Endothelial cell of umbilical vein (primary cell): ENCODE measurements at regions not wholly inside any gene's neighbourhood (a gene's known extent, or its start where the extent isn't known, plus 50 kb on each side); places are given as distances from the start of the nearest gene placed in this dataset.

Source experiments
- BruUV-seq: library from RNA; stranded (reverse); fragments of 400-500 nt; replicated peaks from 2 replicates; lab custom pipeline; 2021; lab: Mats Ljungman, UMichigan
- CTCF ChIA-PET: fragments of 300-600, 350-600 bp; sonication (Branson Sonifier 250); formaldehyde crosslinking; loops from one replicate; lab custom pipeline; 2021; ENCODE audit warnings: antibody characterized with exemption, inconsistent platforms; lab: Charles Lee
- POLR2A ChIA-PET: fragments of 300-600, 350-600 bp; sonication (Branson Sonifier 250); formaldehyde crosslinking; loops from one replicate; lab custom pipeline; 2021; ENCODE audit warnings: antibody characterized with exemption, inconsistent platforms; lab: Charles Lee
- DNase-seq: peaks from one replicate; pipeline ENCODE4 v3.0.0-alpha.2; 2011; ENCODE audit warnings: low read depth, low spot score
- FAIRE-seq: peaks from 2 replicates; lab custom pipeline; 2011; peaks lifted over from hg19 to GRCh38; lab: Jason Lieb, UNC
- H2AFZ ChIP-seq: 2 replicates; pipeline ENCODE4 v1.6.0; 2012; ENCODE audit warnings: low read depth, low read length, control low read depth, inconsistent platforms
- H3K27ac ChIP-seq: 2 replicates; pipeline ENCODE4 v1.5.1; 2011; ENCODE audit warnings: low read depth, mild to moderate bottlenecking, control low read depth, low read length, moderate library complexity; ENCODE audit not compliant: insufficient read depth
- H3K27me3 ChIP-seq, 2 experiments: 2 replicates each; pipeline versions ENCODE4 v1.6.0 to v1.6.1; 2011; ENCODE audit warnings: low read length in 2 of 2, mixed read lengths in 1 of 2; ENCODE audit not compliant: control insufficient read depth in 2 of 2, insufficient read depth in 2 of 2
- H3K36me3 ChIP-seq, 2 experiments: 2 replicates in 1 of 2; 3 replicates in 1 of 2; pipeline ENCODE4 v1.5.1; 2011; ENCODE audit warnings: low read length in 2 of 2, mild to moderate bottlenecking in 1 of 2, moderate library complexity in 1 of 2; ENCODE audit not compliant: control insufficient read depth in 2 of 2, insufficient read depth in 2 of 2; ENCODE audit errors: extremely low read depth in 1 of 2
- H3K4me1 ChIP-seq: 3 replicates; pipeline ENCODE4 v1.5.1; 2011; ENCODE audit warnings: mild to moderate bottlenecking, low read length; ENCODE audit not compliant: control insufficient read depth, insufficient read depth; ENCODE audit errors: extremely low read depth
- H3K4me2 ChIP-seq: 2 replicates; pipeline ENCODE4 v1.6.1; 2011; ENCODE audit warnings: low read length, control low read depth, mixed read lengths; ENCODE audit not compliant: insufficient read depth
- H3K4me3 ChIP-seq, 3 experiments: fragments of 200-600 bp in 1 of 3; sonication (generic), shearing (Covaris generic) in 1 of 3; replicated peaks in 1 of 3; 2 replicates each; pipeline ENCODE4 v1.5.1; 2011 to 2016; ENCODE audit warnings: control low read depth in 3 of 3, low read length in 3 of 3, mild to moderate bottlenecking in 2 of 3, inconsistent platforms in 1 of 3, low read depth in 1 of 3, moderate library complexity in 1 of 3; ENCODE audit not compliant: insufficient read depth in 1 of 3
- H3K79me2 ChIP-seq: 2 replicates; pipeline ENCODE4 v1.6.0; 2012; ENCODE audit warnings: low read length, inconsistent platforms; ENCODE audit not compliant: control insufficient read depth, insufficient read depth
- H3K9ac ChIP-seq: replicated peaks from 2 replicates; pipeline ENCODE3; 2011; ENCODE audit warnings: low read length, control low read depth; ENCODE audit not compliant: insufficient read depth; ENCODE audit errors: extremely low read depth
- H3K9me1 ChIP-seq: replicated peaks from 3 replicates; pipeline ENCODE4 v1.6.0; 2011; ENCODE audit warnings: mild to moderate bottlenecking, low read length; ENCODE audit not compliant: control insufficient read depth, insufficient read depth; ENCODE audit errors: extremely low read depth
- H3K9me3 ChIP-seq: replicated peaks from 2 replicates; pipeline ENCODE4 v1.5.1; 2012; ENCODE audit warnings: low read length, inconsistent platforms; ENCODE audit not compliant: control insufficient read depth, insufficient read depth
- H4K20me1 ChIP-seq: replicated peaks from 2 replicates; pipeline ENCODE3; 2011; ENCODE audit warnings: mild to moderate bottlenecking, low read length; ENCODE audit not compliant: control insufficient read depth, insufficient read depth; ENCODE audit errors: extremely low read depth
- CTCF ChIP-seq, 2 donors: IDR thresholded peaks; 1 replicate in 1 of 2; 2 replicates in 1 of 2; pipeline ENCODE4 v1.5.1; 2011; ENCODE audit warnings: low read length in 2 of 2, mild to moderate bottlenecking in 2 of 2, moderate library complexity in 2 of 2, control low read depth in 1 of 2, inconsistent platforms in 1 of 2, low read depth in 1 of 2; ENCODE audit not compliant: insufficient read depth in 1 of 2; ENCODE audit errors: extremely low read depth in 1 of 2
- EZH2 ChIP-seq: IDR thresholded peaks from 2 replicates; pipeline ENCODE4 v1.6.1; 2012; ENCODE audit warnings: borderline replicate concordance, low read depth, mild to moderate bottlenecking, moderate library complexity, low read length, inconsistent platforms; ENCODE audit not compliant: severe bottlenecking
- FOS ChIP-seq: IDR thresholded peaks from 2 replicates; pipeline ENCODE4 v1.6.1; 2011; ENCODE audit warnings: mild to moderate bottlenecking, low read length, moderate library complexity, borderline replicate concordance; ENCODE audit not compliant: insufficient read depth
- GATA2 ChIP-seq: IDR thresholded peaks from 2 replicates; pipeline ENCODE4 v1.7.0; 2011; ENCODE audit warnings: low read depth, mild to moderate bottlenecking, moderate library complexity, mixed read lengths, low read length; ENCODE audit not compliant: insufficient read length, insufficient read depth
- JUN ChIP-seq: IDR thresholded peaks from 2 replicates; pipeline ENCODE4 v1.6.1; 2011; ENCODE audit warnings: borderline replicate concordance, low read depth; ENCODE audit not compliant: insufficient read length, insufficient read depth
- MAX ChIP-seq: IDR thresholded peaks from 2 replicates; pipeline ENCODE4 v1.6.1; 2011; ENCODE audit not compliant: insufficient read depth, insufficient read length
- MYC ChIP-seq: IDR thresholded peaks from one replicate; pipeline ENCODE4 v1.6.1; 2011; ENCODE audit warnings: mild to moderate bottlenecking, low read depth, low read length
- POLR2A ChIP-seq: IDR thresholded peaks from 2 replicates; pipeline ENCODE4 v1.6.1; 2012; ENCODE audit warnings: low read depth, mild to moderate bottlenecking, control low read depth, low read length
- POLR2AphosphoS5 ChIP-seq: IDR thresholded peaks from 2 replicates; pipeline ENCODE4 v1.6.1; 2012; ENCODE audit warnings: low read depth, mild to moderate bottlenecking, control low read depth, low read length, moderate library complexity; ENCODE audit not compliant: insufficient read depth
- dilution Hi-C: fragments of 300-500 bp; cut with MboI; formaldehyde crosslinking; loops from one replicate; pipeline ENCODE4 v1.15.0; 2019; ENCODE audit warnings: low sequenced_read_pairs; ENCODE audit not compliant: extremely low pct_ligation_motif_present
- intact Hi-C: fragments of 100-400 bp; cut with micrococcal nuclease; formaldehyde crosslinking; loops from one replicate; pipeline ENCODE4 v1.10.0; 2022

- no peaks in the 10 kb centered on the region for H3K36me3 ChIP-seq
- H3K79me2 ChIP-seq, result no peaks in the 10 kb centered on the region
- H3K9me1 ChIP-seq, result no peaks in the 10 kb centered on the region
- H2AFZ ChIP-seq, result no peak overlapping the region
- no peak overlapping the region for H3K4me3 ChIP-seq
- no peaks in the 10 kb centered on the region for H4K20me1 ChIP-seq
- intact Hi-C loops (no loop called here), dilution Hi-C loops (no loop called here)
- no TSS peak for BruUV-seq
- peaks cover 3% of the 10 kb centered on the region for H3K9me3 ChIP-seq
- H3K4me2 ChIP-seq, result no peak overlapping the region
- TF ChIP-seq MAX, result no peak
- TF ChIP-seq FOS, result no peak
- no peak for TF ChIP-seq JUN
- TF ChIP-seq EZH2, result no peak
- H3K27ac ChIP-seq, result no peak overlapping the region
- DNase-seq (no peak), FAIRE-seq (no peak)
- CTCF ChIA-PET, result no interaction called here
- H3K27me3 ChIP-seq, result no peaks in the 10 kb centered on the region
- H3K4me1 ChIP-seq, result no peaks in the 10 kb centered on the region
- POLR2A ChIA-PET, result no interaction called here
- H3K9ac ChIP-seq, result no peak overlapping the region
Observed at GRCh38 chr13:111980146-111980929, 86.6 kb upstream of the SOX1 start.

DNA sequence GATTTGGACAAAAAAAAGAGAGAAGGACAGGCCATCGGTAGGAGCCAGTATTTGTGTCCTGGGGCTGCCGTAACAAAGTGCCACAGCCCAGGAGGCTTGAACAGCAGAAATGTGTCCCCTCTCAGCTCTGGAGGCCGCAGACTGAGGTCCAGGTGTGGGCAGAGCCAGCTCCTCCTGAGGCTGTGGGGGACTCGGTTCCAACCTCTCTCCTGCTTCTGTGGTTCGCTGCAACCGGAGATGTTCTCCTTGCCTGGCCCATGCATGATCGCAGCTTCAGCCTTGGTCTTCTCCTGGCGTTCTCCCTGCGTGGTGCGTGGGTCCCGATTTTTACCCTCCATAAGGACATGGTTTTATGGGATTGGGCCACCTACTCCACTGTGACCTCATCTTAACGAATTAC, 85.9 kb upstream of the SOX1 start:
- no peak overlapping the region for H3K4me3 ChIP-seq
- FAIRE-seq, result no peak

More for the DNA sequence above, 85.9 kb upstream of the SOX1 start:
- H3K36me3 ChIP-seq, result no peaks in the 10 kb centered on the region
- no peak overlapping the region for H3K27ac ChIP-seq
- ChIA-PET CTCF (no interaction called here), POLR2A (no interaction called here)
- no peaks in the 10 kb centered on the region for H3K27me3 ChIP-seq
- H3K4me1 ChIP-seq, result no peaks in the 10 kb centered on the region
- H4K20me1 ChIP-seq, result no peaks in the 10 kb centered on the region
- intact Hi-C loops (no loop called here), dilution Hi-C loops (no loop called here)
- H3K9me3 ChIP-seq, result no peaks in the 10 kb centered on the region
- no peak overlapping the region for H3K4me2 ChIP-seq
- no peak for TF ChIP-seq POLR2AphosphoS5
- TF ChIP-seq EZH2, result no peak
- TF ChIP-seq MYC, result no peak
- TF ChIP-seq CTCF (IDR thresholded peaks at IDR 0.05; ENCODE audit: extremely low read depth in 1 of 2, insufficient read depth in 1 of 2, low read depth in 1 of 2, low read length in 2 of 2), result no peak
- no peak for TF ChIP-seq JUN
- TF ChIP-seq MAX, result no peak
- TF ChIP-seq GATA2, result no peak
- no peak for TF ChIP-seq FOS
- no peak for TF ChIP-seq POLR2A
- DNase-seq, result no peak
- H2AFZ ChIP-seq, result no peak overlapping the region
- no peak overlapping the region for H3K9ac ChIP-seq
- no peaks in the 10 kb centered on the region for H3K79me2 ChIP-seq
- no peaks in the 10 kb centered on the region for H3K9me1 ChIP-seq
- BruUV-seq, result no TSS peak
